HL-60 (cell line): ENCODE measurements at regions not wholly inside any gene's neighbourhood (a gene's known extent, or its start where the extent isn't known, plus 50 kb on each side); places are given as distances from the start of the nearest gene placed in this dataset.

Source experiments
- CTCF ChIP-seq: IDR thresholded peaks from one replicate; pipeline ENCODE4 v1.5.1; 2011; ENCODE audit warnings: low read length, control low read depth, inconsistent platforms; ENCODE audit not compliant: insufficient read depth
- GABPA ChIP-seq: IDR thresholded peaks from 2 replicates; pipeline ENCODE4 v1.6.1; 2012; ENCODE audit warnings: low read depth
- POLR2AphosphoS5 ChIP-seq: IDR thresholded peaks from 2 replicates; pipeline ENCODE4 v1.6.1; 2012; ENCODE audit warnings: low read depth
- REST ChIP-seq: IDR thresholded peaks from 2 replicates; pipeline ENCODE4 v1.6.1; 2012; ENCODE audit warnings: low read depth; ENCODE audit not compliant: insufficient replicate concordance
- SPI1 ChIP-seq: IDR thresholded peaks from 2 replicates; pipeline ENCODE4 v1.6.1; 2012; ENCODE audit warnings: low read depth, mild to moderate bottlenecking, borderline replicate concordance

- no peak for TF ChIP-seq CTCF
- TF ChIP-seq SPI1, result no peak
- no peak for TF ChIP-seq POLR2AphosphoS5
- no peak for TF ChIP-seq GABPA
- no peak for TF ChIP-seq REST
Measured at GRCh38 chr4:32840461-32841189, 2120.5 kb downstream of the PCDH7 start.
